ENCODE measurements at regions not wholly inside any gene's neighbourhood (a gene's known extent, or its start where the extent isn't known, plus 50 kb on each side); places are given as distances from the start of the nearest gene placed in this dataset.

DNA sequence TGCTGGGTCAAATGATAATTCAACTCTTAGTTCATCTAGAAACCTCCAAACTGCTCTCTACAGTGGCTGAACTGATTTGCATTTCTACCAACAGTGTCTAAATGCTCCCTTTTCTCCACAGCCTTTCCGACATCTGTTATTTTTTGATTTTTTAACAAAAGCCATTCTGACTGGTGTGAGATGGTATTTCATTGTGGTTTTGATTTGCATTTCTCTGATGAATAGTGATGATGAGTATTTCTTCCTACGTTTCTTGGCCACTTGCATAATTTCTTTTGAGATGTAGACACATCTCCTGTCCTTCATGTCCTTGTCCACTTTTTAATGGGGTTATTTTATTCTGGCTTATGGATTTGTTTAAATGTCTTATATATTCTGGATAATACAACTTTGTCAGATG lies 298.2 kb upstream of the ARSJ start:
- FAIRE-seq: no peak
- TF ChIP-seq, protein P1, sequence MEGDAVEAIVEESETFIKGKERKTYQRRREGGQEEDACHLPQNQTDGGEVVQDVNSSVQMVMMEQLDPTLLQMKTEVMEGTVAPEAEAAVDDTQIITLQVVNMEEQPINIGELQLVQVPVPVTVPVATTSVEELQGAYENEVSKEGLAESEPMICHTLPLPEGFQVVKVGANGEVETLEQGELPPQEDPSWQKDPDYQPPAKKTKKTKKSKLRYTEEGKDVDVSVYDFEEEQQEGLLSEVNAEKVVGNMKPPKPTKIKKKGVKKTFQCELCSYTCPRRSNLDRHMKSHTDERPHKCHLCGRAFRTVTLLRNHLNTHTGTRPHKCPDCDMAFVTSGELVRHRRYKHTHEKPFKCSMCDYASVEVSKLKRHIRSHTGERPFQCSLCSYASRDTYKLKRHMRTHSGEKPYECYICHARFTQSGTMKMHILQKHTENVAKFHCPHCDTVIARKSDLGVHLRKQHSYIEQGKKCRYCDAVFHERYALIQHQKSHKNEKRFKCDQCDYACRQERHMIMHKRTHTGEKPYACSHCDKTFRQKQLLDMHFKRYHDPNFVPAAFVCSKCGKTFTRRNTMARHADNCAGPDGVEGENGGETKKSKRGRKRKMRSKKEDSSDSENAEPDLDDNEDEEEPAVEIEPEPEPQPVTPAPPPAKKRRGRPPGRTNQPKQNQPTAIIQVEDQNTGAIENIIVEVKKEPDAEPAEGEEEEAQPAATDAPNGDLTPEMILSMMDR (IDR thresholded peaks at IDR 0.05; ENCODE audit: borderline replicate concordance, extremely low read depth, insufficient read depth): no peak
- H3K27me3 ChIP-seq (ENCODE audit: control insufficient read depth, insufficient read depth, low read length): no peaks in the 10 kb centered on the region
- no peak overlapping the region for H3K9ac ChIP-seq (ENCODE audit: low read length in 3 of 3)
- no peaks in the 10 kb centered on the region for H3K9me3 ChIP-seq (ENCODE audit: control insufficient read depth in 2 of 3, insufficient read depth in 1 of 3, low read length in 3 of 3)
- H3K36me3 ChIP-seq (ENCODE audit: control insufficient read depth in 2 of 3, insufficient read depth in 3 of 3, low read length in 3 of 3): no peaks in the 10 kb centered on the region
- DNase-seq: no peak
- no peak overlapping the region for H3K4me3 ChIP-seq (ENCODE audit: low read length in 3 of 3)
- no peak overlapping the region for H3K27ac ChIP-seq (ENCODE audit: low read depth in 2 of 2, low read length in 2 of 2)
- intact Hi-C loops (cut with DNase I): no loop called here
- no peaks in the 10 kb centered on the region for H3K4me1 ChIP-seq (ENCODE audit: control insufficient read depth in 2 of 3, insufficient read depth in 2 of 3, low read depth in 1 of 3, low read length in 3 of 3)

GRCh38 chr4:114279066-114279465 lies 299.6 kb upstream of the ARSJ start:
- FAIRE-seq (no peak), DNase-seq (no peak)
- Histone ChIP-seq H3K9ac (ENCODE audit: low read length in 3 of 3) (no peak overlapping the region), H3K4me1 (ENCODE audit: control insufficient read depth in 2 of 3, insufficient read depth in 2 of 3, low read depth in 1 of 3, low read length in 3 of 3) (no peaks in the 10 kb centered on the region), H3K27ac (ENCODE audit: low read depth in 2 of 2, low read length in 2 of 2) (no peak overlapping the region), H3K4me3 (ENCODE audit: low read length in 3 of 3) (no peak overlapping the region), H3K9me3 (ENCODE audit: control insufficient read depth in 2 of 3, insufficient read depth in 1 of 3, low read length in 3 of 3) (no peaks in the 10 kb centered on the region), H3K36me3 (ENCODE audit: control insufficient read depth in 2 of 3, insufficient read depth in 3 of 3, low read length in 3 of 3) (no peaks in the 10 kb centered on the region), H3K27me3 (ENCODE audit: control insufficient read depth, insufficient read depth, low read length) (no peaks in the 10 kb centered on the region)
- intact Hi-C loops (cut with DNase I): no loop called here
- TF ChIP-seq, protein P1 (IDR thresholded peaks at IDR 0.05; ENCODE audit: borderline replicate concordance, extremely low read depth, insufficient read depth): no peak

- H3K9ac ChIP-seq (ENCODE audit: low read length in 3 of 3): no peak overlapping the region
- FAIRE-seq (no peak), DNase-seq (no peak)
- TF ChIP-seq, protein P1 (IDR thresholded peaks at IDR 0.05; ENCODE audit: borderline replicate concordance, extremely low read depth, insufficient read depth): no peak
- H3K27me3 ChIP-seq (ENCODE audit: control insufficient read depth, insufficient read depth, low read length): no peaks in the 10 kb centered on the region
- intact Hi-C loops (cut with DNase I): no loop called here
- no peak overlapping the region for H3K27ac ChIP-seq (ENCODE audit: low read depth in 2 of 2, low read length in 2 of 2)
- H3K36me3 ChIP-seq (ENCODE audit: control insufficient read depth in 2 of 3, insufficient read depth in 3 of 3, low read length in 3 of 3): no peaks in the 10 kb centered on the region
- H3K4me3 ChIP-seq (ENCODE audit: low read length in 3 of 3): no peak overlapping the region
- no peaks in the 10 kb centered on the region for H3K4me1 ChIP-seq (ENCODE audit: control insufficient read depth in 2 of 3, insufficient read depth in 2 of 3, low read depth in 1 of 3, low read length in 3 of 3)
- no peaks in the 10 kb centered on the region for H3K9me3 ChIP-seq (ENCODE audit: control insufficient read depth in 2 of 3, insufficient read depth in 1 of 3, low read length in 3 of 3)
Measured at GRCh38 chr4:114279711-114280110, 300.3 kb upstream of the ARSJ start.

DNA sequence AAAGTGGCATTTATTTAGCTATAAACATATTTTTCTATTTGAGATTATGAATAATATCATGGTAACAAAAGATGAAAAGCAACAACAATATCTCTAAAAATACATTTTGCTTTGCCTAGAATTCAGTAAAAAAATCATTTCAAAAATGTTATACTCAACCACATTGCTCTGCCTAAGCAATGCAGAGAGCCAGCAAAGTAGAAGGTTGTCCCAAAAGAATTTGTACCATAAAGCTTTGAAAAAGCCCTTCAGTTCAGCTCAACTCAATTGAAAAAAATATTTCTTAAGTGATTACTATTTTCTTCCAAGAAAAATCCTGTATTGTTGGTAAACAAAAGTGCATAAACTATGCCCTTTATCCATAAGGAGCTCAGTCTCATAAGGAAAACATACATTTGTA lies 301.2 kb upstream of the ARSJ start:
- DNase-seq (no peak), FAIRE-seq (no peak)
- H3K36me3 ChIP-seq (ENCODE audit: control insufficient read depth in 2 of 3, insufficient read depth in 3 of 3, low read length in 3 of 3): no peaks in the 10 kb centered on the region
- H3K4me3 ChIP-seq (ENCODE audit: low read length in 3 of 3): no peak overlapping the region
- no peak overlapping the region for H3K9ac ChIP-seq (ENCODE audit: low read length in 3 of 3)
- TF ChIP-seq, protein P1 (IDR thresholded peaks at IDR 0.05; ENCODE audit: borderline replicate concordance, extremely low read depth, insufficient read depth): no peak
- no peaks in the 10 kb centered on the region for H3K9me3 ChIP-seq (ENCODE audit: control insufficient read depth in 2 of 3, insufficient read depth in 1 of 3, low read length in 3 of 3)
- H3K27ac ChIP-seq (ENCODE audit: low read depth in 2 of 2, low read length in 2 of 2): no peak overlapping the region
- no peaks in the 10 kb centered on the region for H3K27me3 ChIP-seq (ENCODE audit: control insufficient read depth, insufficient read depth, low read length)
- intact Hi-C loops (cut with DNase I): no loop called here
- no peaks in the 10 kb centered on the region for H3K4me1 ChIP-seq (ENCODE audit: control insufficient read depth in 2 of 3, insufficient read depth in 2 of 3, low read depth in 1 of 3, low read length in 3 of 3)
